Ureter (tissue), 1 donor: ENCODE measurements at regions not wholly inside any gene's neighbourhood (a gene's known extent, or its start where the extent isn't known, plus 50 kb on each side); places are given as distances from the start of the nearest gene placed in this dataset.

Experiments
- DNase-seq: peaks from one replicate; pipeline ENCODE4 v3.0.0-alpha.2; 2020; ENCODE audit warnings: low spot score
- donor health status: DM: yes; HTN: yes; CAD: no.

GRCh38 chr16:9462984-9463383 is 371.5 kb downstream of the HAPSTR1 start:
- no peak for DNase-seq

DNA sequence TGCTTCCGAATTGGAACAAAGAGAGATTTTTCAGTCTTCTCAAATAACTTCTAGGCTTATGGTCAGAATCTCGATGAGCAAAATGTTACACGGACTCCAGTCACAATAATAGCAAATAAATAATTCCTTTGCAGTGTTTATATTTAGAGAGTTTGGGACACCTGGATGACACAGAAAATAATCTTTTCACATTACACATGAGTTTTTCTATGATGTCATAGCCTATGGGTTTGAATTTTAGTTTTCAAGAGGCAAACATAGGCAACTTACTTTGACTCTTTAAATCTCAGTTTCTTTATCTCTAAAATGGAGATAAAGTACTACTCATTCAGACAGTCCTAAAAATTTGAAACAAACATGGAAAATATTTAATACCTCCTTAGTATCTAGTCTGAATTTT is 372.0 kb downstream of the HAPSTR1 start:
- DNase-seq, result no peak

- no peak for DNase-seq
Measured at GRCh38 chr16:9465161-9465560, 373.7 kb downstream of the HAPSTR1 start.

- no peak for DNase-seq
Measured at GRCh38 chr16:9469512-9469911, 378.1 kb downstream of the HAPSTR1 start.

DNA sequence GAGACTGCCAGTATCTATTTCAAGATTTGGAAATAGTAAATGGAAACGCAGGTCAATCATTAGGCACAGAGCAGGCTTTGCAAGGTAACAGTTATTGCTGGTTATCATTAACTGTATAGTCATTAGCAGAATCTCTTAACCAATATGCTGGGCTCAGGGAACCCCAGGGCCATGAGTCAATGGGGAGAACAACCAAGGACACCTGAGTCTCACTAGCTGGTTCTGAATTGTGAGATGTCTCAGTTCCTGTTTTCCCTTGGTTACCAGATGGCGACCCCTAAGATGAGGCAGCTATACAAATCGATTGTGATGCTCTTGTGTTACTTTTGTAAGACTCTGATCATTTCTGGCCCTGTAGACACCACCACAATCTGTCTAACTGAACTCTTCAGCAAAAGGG is 385.3 kb downstream of the HAPSTR1 start:
- DNase-seq, result no peak

- DNase-seq, result no peak
Measured at GRCh38 chr16:9479008-9479407, 387.6 kb downstream of the HAPSTR1 start.

GRCh38 chr16:9480503-9480902 is 389.1 kb downstream of the HAPSTR1 start:
- no peak for DNase-seq

DNA sequence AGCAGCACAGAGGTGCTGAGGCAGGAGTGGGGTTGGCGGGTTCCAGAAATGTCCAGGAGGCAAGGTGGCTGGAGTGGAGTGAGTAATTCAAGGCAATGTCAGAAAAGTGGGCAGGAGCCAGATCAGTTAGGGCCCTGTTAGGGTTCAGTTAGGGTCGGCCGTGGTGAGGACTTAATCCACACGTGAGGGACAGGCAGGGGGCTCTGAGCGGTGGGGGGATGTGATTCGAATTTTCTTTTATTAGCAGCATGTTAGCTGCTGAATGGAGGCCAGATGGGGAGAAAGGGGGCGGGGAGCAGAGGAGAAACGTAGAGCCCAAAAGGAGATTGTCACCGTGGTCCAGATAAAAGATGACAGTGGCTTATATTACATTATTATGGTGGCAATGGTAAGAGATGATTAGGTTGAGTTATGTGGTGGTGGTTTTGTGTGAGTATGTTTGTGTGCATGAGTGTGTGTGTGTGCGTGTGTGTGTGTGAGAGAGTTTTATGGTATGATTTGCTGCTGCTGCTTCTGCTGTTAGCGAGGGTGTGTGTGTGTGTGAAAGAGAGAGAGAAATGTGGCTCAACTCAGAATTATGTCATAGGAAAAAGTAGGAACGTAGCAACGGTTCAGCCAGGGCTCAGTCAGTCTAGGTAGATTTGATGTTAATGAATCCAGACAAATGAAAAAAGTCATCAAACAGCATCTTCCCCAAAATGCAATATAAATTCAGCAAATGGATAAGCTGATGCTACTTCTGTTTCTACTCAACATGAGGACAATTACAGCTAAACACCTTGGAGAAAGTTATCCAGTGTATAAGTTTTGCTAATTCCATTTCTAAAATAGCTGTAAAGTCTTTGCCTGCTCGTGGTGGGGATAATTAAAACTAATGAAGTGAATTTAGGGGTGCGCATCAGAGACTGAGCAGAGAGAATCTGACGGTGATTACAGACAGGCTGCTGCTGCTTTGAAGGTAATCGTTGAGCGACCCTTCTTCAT is 390.6 kb downstream of the HAPSTR1 start:
- no peak for DNase-seq

- DNase-seq, result no peak
Measured at GRCh38 chr16:9484426-9484825, 393.0 kb downstream of the HAPSTR1 start.

GRCh38 chr16:9484881-9485280 is 393.4 kb downstream of the HAPSTR1 start:
- DNase-seq, result no peak

DNA sequence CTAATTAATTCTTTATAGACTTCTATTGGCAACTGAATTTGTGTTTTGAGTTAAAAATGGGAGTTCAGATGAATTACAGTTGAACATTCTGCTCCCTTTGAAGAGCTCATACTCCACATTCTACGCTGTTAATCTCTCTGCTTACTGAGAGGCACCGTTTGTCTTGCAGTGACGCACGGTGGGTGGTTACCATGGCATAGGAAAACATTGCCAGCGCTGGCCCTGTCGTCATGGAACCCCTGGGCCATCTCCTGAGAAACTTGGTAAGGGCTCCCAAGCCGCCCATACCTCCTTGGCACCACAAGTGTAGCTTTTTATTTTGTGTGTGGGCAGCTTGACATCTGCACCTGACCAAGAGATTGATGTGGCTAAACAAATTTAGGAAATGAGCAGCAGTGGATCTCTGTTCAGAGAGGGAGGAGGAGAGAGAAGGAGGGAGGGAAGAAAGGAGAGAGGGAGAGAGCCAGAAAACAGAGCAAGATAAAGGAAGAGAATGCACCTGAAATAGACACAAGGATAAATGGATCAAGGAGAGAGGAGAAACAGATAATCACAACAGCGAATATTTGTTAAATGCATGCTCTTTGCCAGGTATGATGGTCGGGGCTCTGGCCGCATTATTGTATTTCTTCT is 398.5 kb downstream of the HAPSTR1 start:
- peak; percentile 56 for DNase-seq

- no peak for DNase-seq
Measured at GRCh38 chr16:9495824-9496223, 404.4 kb downstream of the HAPSTR1 start.

- DNase-seq, result no peak
Measured at GRCh38 chr16:9497750-9498149, 406.3 kb downstream of the HAPSTR1 start.

DNA sequence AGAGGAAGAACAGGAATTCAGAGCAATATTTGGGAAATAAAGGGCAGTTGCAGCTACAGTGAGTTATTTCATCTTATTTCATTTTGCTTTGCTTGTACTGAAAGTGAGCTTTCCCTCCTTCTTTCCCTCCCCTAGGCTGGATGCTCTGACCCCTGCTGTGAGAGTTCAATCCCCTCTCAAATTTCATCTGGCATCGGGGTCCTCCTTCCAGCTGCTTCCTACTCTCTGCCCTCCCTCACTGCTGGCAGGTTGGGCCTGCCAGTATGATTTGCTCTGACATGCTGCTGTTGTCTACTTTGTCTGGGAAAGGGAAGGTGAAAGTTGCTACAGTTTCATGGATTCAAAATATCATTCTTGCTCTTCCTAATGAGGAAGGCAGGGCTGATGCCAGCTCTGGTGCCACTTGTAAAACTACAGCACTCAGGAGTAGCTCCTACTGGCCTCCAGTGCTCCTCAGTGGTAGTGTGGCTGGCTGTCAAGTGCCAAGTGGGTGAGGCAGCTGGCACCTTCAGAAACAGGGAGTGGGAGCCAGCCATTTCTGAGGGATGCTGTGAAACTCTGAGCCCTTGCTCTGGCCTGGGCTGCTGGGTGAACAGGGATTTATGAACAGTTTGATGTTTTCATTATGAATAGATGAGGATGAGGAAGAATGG is 408.6 kb downstream of the HAPSTR1 start:
- no peak for DNase-seq

DNA sequence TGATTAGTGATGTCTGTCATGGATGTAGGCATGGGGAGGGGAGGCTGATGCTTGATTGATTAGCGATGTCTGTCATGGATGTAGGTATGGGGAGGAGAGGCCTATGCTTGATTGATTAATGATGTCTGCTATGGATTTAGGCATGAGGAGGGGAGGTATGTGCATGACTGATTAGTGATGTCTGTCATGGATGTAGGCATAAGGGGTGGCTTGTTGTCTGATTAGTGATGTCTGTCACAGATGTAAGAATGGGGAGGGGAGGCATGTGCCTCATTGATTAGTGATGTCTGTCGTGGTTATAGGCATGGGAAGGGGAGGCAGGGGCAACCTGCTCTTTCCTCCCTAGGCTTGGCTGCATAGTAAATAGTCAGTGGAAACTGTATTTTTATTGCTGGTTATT is 409.4 kb downstream of the HAPSTR1 start:
- no peak for DNase-seq

- DNase-seq, result no peak
Measured at GRCh38 chr16:9503251-9503984, 412.0 kb downstream of the HAPSTR1 start.

- DNase-seq, result no peak
Measured at GRCh38 chr16:9508328-9508936, 417.0 kb downstream of the HAPSTR1 start.

- no peak for DNase-seq
Measured at GRCh38 chr16:9509663-9510062, 418.2 kb downstream of the HAPSTR1 start.

DNA sequence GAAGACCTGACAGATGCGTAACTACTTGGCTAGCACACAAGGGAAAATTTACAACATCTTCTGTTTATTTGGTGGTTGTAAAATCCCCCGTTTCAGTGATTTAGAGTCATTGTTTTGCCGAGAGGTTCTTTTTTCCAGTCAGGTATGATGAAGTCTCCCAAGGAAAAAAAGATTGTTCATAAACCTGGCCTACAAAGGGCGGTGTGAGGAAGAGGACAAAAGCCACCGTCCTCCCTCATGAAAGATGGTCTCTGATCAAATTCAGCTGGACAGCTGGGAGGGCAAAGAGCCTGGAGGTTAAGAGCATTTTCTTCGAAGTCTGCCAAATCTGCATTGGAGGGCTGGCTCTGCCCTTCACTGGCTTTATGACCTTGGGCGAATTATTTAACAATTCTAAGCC is 419.9 kb downstream of the HAPSTR1 start:
- no peak for DNase-seq

GRCh38 chr16:9516444-9516843 is 425.0 kb downstream of the HAPSTR1 start:
- no peak for DNase-seq

GRCh38 chr16:9518051-9518450 is 426.6 kb downstream of the HAPSTR1 start:
- peak; percentile 68 for DNase-seq

- no peak for DNase-seq
Measured at GRCh38 chr16:9518581-9518980, 427.1 kb downstream of the HAPSTR1 start.
